HepG2 (cell line): ENCODE measurements at regions not wholly inside any gene's neighbourhood (a gene's known extent, or its start where the extent isn't known, plus 50 kb on each side); places are given as distances from the start of the nearest gene placed in this dataset.

Source experiments
- ATAC-seq: fragments of 200-7000 bp; cut with Tn5 transposase; 3 replicates; pipeline ENCODE4 v1.9.1; 2020; ENCODE audit warnings: mild to moderate bottlenecking, moderate library complexity
- BruUV-seq: library from RNA; stranded (reverse); fragments of 400-500 nt; replicated peaks from 2 replicates; lab custom pipeline; 2021; lab: Mats Ljungman, UMichigan
- CTCF ChIA-PET: fragments of 300-600 bp; formaldehyde crosslinking; extraction: SDS; loops from one replicate; lab custom pipeline; 2021; ENCODE audit warnings: low total read pairs, inconsistent platforms, low intra/inter-chr PET ratio; lab: Yijun Ruan, JAX
- POLR2A ChIA-PET: fragments of 350-600 bp; sonication (Branson Sonifier 250); formaldehyde crosslinking; loops from one replicate; lab custom pipeline; 2020; ENCODE audit warnings: antibody characterized with exemption, inconsistent platforms; lab: Yijun Ruan, JAX
- DNase-seq: peaks from one replicate; pipeline ENCODE4 v3.0.0-alpha.2; 2015; ENCODE audit warnings: low spot score
- FAIRE-seq: peaks from 3 replicates; lab custom pipeline; 2011; peaks lifted over from hg19 to GRCh38; lab: Jason Lieb, UNC
- H2AFZ ChIP-seq: one replicate; pipeline ENCODE4 v1.6.1; 2011; ENCODE audit warnings: low read length, inconsistent platforms
- H3K27ac ChIP-seq: fragments of 300-600 bp; 3 replicates; pipeline ENCODE4 v1.8.0; 2011; ENCODE audit warnings: mixed run types, mild to moderate bottlenecking, mixed read lengths, low read length, inconsistent platforms; ENCODE audit not compliant: insufficient read depth; ENCODE audit errors: extremely low read length
- H3K27me3 ChIP-seq, 2 experiments: fragments of 200-600 bp in 1 of 2; 2 replicates in 1 of 2; 3 replicates in 1 of 2; pipeline versions ENCODE4 v1.6.0 to v1.8.0; 2011; ENCODE audit warnings: low read length in 2 of 2, mild to moderate bottlenecking in 2 of 2, moderate library complexity in 2 of 2, inconsistent platforms in 1 of 2; ENCODE audit not compliant: insufficient read depth in 2 of 2, control insufficient read depth in 1 of 2
- H3K36me3 ChIP-seq, 2 experiments: fragments of 200-600 bp in 1 of 2; replicated peaks in 1 of 2; 2 replicates in 1 of 2; 3 replicates in 1 of 2; pipeline versions ENCODE4 v1.5.1 to v1.8.0; 2011; ENCODE audit warnings: low read length in 2 of 2, inconsistent platforms in 1 of 2; ENCODE audit not compliant: insufficient read depth in 2 of 2, control insufficient read depth in 1 of 2
- H3K4me1 ChIP-seq: 2 replicates; pipeline ENCODE4 v1.5.1; 2012; ENCODE audit warnings: low read length, inconsistent platforms; ENCODE audit not compliant: insufficient read depth
- H3K4me2 ChIP-seq: 2 replicates; pipeline ENCODE4 v1.6.0; 2011; ENCODE audit warnings: low read depth, low read length, inconsistent platforms
- H3K4me3 ChIP-seq, 3 experiments: fragments of 200-600 bp in 1 of 3; sonication (generic), shearing (Covaris generic) in 1 of 3; replicated peaks in 1 of 3; 2 replicates each; pipeline ENCODE4 v1.5.1; 2011 to 2016; ENCODE audit warnings: low read length in 3 of 3, inconsistent platforms in 2 of 3, low read depth in 2 of 3, mild to moderate bottlenecking in 2 of 3, control low read depth in 1 of 3, mixed read lengths in 1 of 3; ENCODE audit not compliant: insufficient read depth in 1 of 3
- H3K79me2 ChIP-seq: one replicate; pipeline ENCODE4 v1.6.1; 2011; ENCODE audit warnings: low read length, inconsistent platforms; ENCODE audit not compliant: insufficient read depth
- H3K9ac ChIP-seq: 2 replicates; pipeline ENCODE4 v1.6.0; 2011; ENCODE audit warnings: mild to moderate bottlenecking, low read depth, low read length, inconsistent platforms; ENCODE audit not compliant: insufficient read depth
- H3K9me3 ChIP-seq: 2 replicates; pipeline ENCODE4 v1.5.1; 2012; ENCODE audit warnings: mild to moderate bottlenecking, low read length
- H4K20me1 ChIP-seq: 2 replicates; pipeline ENCODE4 v1.6.0; 2011; ENCODE audit warnings: inconsistent platforms, mild to moderate bottlenecking, low read length, moderate library complexity; ENCODE audit not compliant: insufficient read depth
- CCAR2 ChIP-seq: fragments of 200-400 bp; formaldehyde crosslinking; optimal IDR thresholded peaks from 2 replicates; pipeline ENCODE3; 2018; ENCODE audit warnings: low read depth, mild to moderate bottlenecking, low read length, moderate library complexity
- RFX5 ChIP-seq: IDR thresholded peaks from 2 replicates; pipeline ENCODE4 v1.6.1; 2011; ENCODE audit warnings: low read depth, low read length, improper control_type of control experiment
- ZNF121 ChIP-seq: sonication (generic); formaldehyde crosslinking; IDR thresholded peaks from 2 replicates; pipeline ENCODE4 v1.5.0; 2020; ENCODE audit warnings: mild to moderate bottlenecking, missing genetic modification reagents
- ZNF549 ChIP-seq: sonication (generic); formaldehyde crosslinking; IDR thresholded peaks from 2 replicates; pipeline ENCODE4 v1.5.0; 2020; ENCODE audit warnings: missing genetic modification reagents
- ZNF616 ChIP-seq: sonication (generic); formaldehyde crosslinking; IDR thresholded peaks from 2 replicates; pipeline ENCODE4 v1.5.0; 2020; ENCODE audit warnings: low read depth, mild to moderate bottlenecking, missing genetic modification reagents
- WGBS: methylation state at CpG from one replicate; pipeline ENCODE4 v1.1.6; 2017; ENCODE audit warnings: low lambda C conversion rate; 5-methylcytosine and 5-hydroxymethylcytosine counted together
- in situ Hi-C: cut with HindIII; loops from 2 replicates; pipeline ENCODE4 v1.10.0; 2017; ENCODE audit warnings: low pct_unique_long_range_greater_than_20kb; ENCODE audit not compliant: extremely low pct_ligation_motif_present
- intact Hi-C: fragments of 100-400 bp; cut with micrococcal nuclease; formaldehyde crosslinking; loops from one replicate; pipeline ENCODE4 v1.10.0; 2022; ENCODE audit not compliant: unreplicated experiment
- TF ChIP-seq, protein P1 (sequence below): sonication (generic); formaldehyde crosslinking; IDR thresholded peaks from 2 replicates; pipeline ENCODE4 v1.4.0; 2020; ENCODE audit warnings: missing genetic modification reagents; ENCODE audit errors: not compliant biosample characterization
- TF ChIP-seq, protein P2 (sequence below): IDR thresholded peaks from 2 replicates; pipeline ENCODE4 v1.6.1; 2012; ENCODE audit warnings: low read length, improper control_type of control experiment
- TF ChIP-seq, protein P3 (sequence below): IDR thresholded peaks from 2 replicates; pipeline ENCODE4 v1.6.1; 2012; ENCODE audit warnings: low read depth, low read length, improper control_type of control experiment

GRCh38 chr4:152117520-152117919 is 356.7 kb upstream of the GATB start (continued):
- TF ChIP-seq, protein P1, sequence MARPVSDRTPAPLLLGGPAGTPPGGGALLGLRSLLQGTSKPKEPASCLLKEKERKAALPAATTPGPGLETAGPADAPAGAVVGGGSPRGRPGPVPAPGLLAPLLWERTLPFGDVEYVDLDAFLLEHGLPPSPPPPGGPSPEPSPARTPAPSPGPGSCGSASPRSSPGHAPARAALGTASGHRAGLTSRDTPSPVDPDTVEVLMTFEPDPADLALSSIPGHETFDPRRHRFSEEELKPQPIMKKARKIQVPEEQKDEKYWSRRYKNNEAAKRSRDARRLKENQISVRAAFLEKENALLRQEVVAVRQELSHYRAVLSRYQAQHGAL (CRISPR knock-in tag) = no peak

GRCh38 chr4:152117054-152117453 is 356.2 kb upstream of the GATB start:
- Histone ChIP-seq H3K9ac (no peak overlapping the region), H3K4me3 (no peak overlapping the region), H3K4me1 (no peaks in the 10 kb centered on the region), H3K27me3 (peaks cover 1 to 24% of the 10 kb centered on the region in 2 experiments; a peak in 4 of 5 replicates), H3K36me3 (no peaks in the 10 kb centered on the region), H3K4me2 (no peak overlapping the region), H3K9me3 (no peaks in the 10 kb centered on the region), H3K27ac (no peak overlapping the region), H4K20me1 (no peaks in the 10 kb centered on the region), H2AFZ (no peak overlapping the region), H3K79me2 (no peaks in the 10 kb centered on the region)
- intact Hi-C loops (no loop called here), in situ Hi-C loops (no loop called here)
- WGBS = 3% methylated on average over 3 of the region's 3 CpGs
- TF ChIP-seq RFX5 = no peak
- TF ChIP-seq, protein P2, sequence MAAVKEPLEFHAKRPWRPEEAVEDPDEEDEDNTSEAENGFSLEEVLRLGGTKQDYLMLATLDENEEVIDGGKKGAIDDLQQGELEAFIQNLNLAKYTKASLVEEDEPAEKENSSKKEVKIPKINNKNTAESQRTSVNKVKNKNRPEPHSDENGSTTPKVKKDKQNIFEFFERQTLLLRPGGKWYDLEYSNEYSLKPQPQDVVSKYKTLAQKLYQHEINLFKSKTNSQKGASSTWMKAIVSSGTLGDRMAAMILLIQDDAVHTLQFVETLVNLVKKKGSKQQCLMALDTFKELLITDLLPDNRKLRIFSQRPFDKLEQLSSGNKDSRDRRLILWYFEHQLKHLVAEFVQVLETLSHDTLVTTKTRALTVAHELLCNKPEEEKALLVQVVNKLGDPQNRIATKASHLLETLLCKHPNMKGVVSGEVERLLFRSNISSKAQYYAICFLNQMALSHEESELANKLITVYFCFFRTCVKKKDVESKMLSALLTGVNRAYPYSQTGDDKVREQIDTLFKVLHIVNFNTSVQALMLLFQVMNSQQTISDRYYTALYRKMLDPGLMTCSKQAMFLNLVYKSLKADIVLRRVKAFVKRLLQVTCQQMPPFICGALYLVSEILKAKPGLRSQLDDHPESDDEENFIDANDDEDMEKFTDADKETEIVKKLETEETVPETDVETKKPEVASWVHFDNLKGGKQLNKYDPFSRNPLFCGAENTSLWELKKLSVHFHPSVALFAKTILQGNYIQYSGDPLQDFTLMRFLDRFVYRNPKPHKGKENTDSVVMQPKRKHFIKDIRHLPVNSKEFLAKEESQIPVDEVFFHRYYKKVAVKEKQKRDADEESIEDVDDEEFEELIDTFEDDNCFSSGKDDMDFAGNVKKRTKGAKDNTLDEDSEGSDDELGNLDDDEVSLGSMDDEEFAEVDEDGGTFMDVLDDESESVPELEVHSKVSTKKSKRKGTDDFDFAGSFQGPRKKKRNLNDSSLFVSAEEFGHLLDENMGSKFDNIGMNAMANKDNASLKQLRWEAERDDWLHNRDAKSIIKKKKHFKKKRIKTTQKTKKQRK = no peak
- TF ChIP-seq, protein P3, sequence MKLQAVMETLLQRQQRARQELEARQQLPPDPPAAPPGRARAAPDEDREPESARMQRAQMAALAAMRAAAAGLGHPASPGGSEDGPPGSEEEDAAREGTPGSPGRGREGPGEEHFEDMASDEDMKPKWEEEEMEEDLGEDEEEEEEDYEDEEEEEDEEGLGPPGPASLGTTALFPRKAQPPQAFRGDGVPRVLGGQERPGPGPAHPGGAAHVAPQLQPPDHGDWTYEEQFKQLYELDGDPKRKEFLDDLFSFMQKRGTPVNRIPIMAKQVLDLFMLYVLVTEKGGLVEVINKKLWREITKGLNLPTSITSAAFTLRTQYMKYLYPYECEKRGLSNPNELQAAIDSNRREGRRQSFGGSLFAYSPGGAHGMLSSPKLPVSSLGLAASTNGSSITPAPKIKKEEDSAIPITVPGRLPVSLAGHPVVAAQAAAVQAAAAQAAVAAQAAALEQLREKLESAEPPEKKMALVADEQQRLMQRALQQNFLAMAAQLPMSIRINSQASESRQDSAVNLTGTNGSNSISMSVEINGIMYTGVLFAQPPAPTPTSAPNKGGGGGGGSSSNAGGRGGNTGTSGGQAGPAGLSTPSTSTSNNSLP = no peak
- TF ChIP-seq ZNF616 (CRISPR knock-in tag) = no peak
- no peak for TF ChIP-seq ZNF549 (CRISPR knock-in tag)
- TF ChIP-seq CCAR2 = no peak
- no peak for TF ChIP-seq ZNF121 (CRISPR knock-in tag)
- BruUV-seq = no TSS peak
- DNase-seq (no peak), ATAC-seq (no peak), FAIRE-seq (no peak)
- ChIA-PET CTCF (no interaction called here), POLR2A (no interaction called here)
